HG03521 (cell line): ENCODE measurements at regions not wholly inside any gene's neighbourhood (a gene's known extent, or its start where the extent isn't known, plus 50 kb on each side); places are given as distances from the start of the nearest gene placed in this dataset.
"Not testable (repeated sequence)": the region's sequence is repeated elsewhere in the genome, so short reads cannot be mapped to it uniquely, and the experiment has no call there.

ENCODE experiments used
- ATAC-seq: cut with Tn5 transposase; IDR thresholded peaks from one replicate; pipeline ENCODE4 v1.9.1; 2021; ENCODE audit warnings: mild to moderate bottlenecking, moderate library complexity; ENCODE audit not compliant: unreplicated experiment

DNA sequence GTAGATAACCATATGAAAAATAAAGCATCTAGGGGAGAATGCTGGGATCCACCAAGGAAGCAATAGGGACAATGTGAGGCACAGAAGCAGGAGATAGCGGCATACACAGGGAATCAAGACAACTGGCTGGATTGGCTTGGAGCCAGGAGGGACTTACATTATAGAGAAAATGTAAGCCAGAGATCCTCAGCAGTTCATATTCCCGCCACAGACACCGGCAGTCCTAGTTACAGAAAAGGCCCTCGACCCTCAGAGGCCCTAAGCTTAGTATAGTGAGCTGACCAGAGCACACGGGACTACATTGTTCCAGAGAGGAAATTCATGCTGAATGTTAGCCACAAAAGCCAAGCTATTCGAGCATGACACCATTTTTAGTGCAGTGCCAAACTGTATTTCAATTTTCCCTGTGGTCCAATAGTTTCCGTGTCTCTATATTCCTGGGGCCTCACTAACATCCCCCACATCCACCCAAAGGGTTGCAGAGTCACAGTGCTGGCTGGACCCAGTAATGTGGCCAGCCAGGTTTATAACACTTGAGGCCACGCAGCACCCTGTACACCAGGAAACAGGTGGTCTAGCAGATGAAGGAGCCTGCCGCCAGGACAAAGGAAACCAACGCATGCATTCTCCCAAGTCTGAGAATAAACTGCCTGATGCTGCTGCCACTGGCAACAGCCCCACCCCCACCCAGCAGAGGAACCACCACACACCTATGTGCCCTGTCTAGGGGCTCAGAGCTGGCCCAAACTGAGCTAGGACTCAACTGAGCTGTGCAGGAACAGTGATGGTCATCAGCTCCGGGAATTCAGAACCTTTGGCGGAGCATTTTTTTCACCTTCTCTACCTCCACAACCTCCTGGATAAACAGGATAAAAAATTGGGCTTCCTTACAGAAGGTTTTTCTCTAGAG lies 693.2 kb upstream of the CHD1 start:
- no peak for ATAC-seq

- no peak for ATAC-seq
Observed at GRCh38 chr5:99617335-99617734, 688.5 kb upstream of the CHD1 start.

GRCh38 chr5:99614888-99615287 lies 686.1 kb upstream of the CHD1 start:
- no peak for ATAC-seq

DNA sequence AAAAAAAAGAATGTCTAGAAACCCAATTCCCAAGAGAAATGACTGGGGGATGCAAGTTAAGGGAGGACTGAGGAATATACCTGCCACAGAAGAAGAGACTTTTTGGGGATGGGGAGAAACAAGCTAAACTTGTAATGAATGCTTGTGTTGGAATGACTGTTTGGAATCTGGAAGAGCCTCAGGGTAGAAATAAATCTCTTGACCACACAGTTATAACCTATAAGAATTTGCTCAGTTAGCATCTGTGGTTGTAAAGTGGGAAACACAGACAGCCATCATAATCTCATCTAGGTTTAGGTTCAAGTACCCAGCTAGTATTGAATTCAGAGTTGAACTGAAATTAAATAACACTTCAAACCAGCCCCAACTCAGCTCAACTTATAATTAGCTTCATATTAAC lies 678.3 kb upstream of the CHD1 start:
- ATAC-seq = no peak

DNA sequence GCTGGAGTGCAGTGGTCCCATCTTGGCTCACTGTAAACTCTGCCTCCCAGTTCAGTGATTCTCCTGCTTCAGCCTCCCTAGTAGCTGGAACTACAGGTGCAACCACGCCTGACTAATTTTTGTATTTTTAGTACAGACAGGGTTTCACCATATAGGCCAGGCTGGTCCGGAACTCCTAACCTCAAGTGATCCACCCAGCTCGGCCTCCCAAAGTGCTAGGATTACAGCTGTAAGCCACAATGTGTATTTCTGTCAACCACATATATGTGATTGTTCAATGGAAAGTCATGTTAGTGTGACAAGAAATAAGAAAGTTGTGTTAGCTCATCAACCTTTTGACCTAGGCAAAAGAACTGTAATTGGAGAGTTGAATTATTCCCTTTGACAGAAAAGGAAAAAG lies 677.1 kb upstream of the CHD1 start:
- ATAC-seq = no peak

DNA sequence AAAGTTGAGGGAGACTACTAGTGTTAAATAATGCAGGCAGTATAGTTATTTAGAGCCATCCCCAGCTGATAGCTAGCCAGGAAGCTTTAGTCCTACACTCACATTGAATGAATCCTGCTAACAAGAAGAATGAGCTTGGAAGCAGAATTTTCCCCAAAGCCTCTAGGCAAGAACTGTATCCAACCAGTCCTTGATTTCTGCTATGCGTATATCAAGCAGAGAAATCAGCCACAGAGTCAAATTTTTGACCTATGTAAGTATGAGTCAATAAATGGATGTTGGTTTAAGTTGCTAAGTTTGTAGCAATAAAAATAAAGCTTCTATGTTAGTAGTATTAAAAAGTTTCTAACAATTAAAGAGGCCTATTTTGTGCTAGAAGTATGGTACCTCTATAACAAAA lies 672.1 kb upstream of the CHD1 start:
- no peak for ATAC-seq

DNA sequence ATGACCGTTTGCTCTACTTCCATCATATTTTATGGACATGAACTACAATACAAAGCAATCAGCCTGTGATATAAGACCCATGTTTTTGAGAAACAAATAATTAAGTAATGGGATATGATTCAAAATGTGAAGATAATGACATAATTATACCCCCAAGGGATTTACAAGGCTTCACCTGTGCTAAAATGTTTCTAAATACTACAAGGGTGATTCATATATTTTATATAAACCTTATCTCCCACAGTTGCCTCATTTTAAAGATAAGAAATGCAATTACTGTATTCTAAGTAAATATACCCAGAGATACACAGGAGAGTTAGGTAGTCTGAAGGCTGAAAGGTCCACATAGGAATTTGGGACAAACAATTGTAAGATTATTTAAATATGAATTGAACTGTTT lies 662.0 kb upstream of the CHD1 start:
- no peak for ATAC-seq

DNA sequence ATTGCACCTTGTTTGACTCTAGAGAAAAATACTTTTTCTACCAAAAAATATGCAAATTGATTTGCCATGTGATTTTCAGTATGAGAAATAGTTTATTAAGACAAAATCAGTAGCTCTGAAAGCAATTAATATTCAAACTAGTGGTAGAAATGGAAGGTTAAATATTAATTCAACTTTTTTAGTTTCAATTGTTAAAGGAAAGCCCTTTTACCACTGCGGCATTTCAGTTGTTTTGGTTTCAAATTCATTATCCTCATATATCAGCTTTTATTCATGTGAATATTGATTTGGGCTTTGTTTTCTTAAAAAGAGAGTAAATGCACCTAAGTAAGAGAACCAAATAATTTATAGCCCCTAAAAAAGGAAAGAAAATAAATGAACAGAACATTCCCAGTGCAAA lies 660.6 kb upstream of the CHD1 start:
- no peak for ATAC-seq

- ATAC-seq = no peak
Observed at GRCh38 chr5:99587983-99588382, 659.2 kb upstream of the CHD1 start.

- no peak for ATAC-seq
Observed at GRCh38 chr5:99586878-99587277, 658.1 kb upstream of the CHD1 start.

DNA sequence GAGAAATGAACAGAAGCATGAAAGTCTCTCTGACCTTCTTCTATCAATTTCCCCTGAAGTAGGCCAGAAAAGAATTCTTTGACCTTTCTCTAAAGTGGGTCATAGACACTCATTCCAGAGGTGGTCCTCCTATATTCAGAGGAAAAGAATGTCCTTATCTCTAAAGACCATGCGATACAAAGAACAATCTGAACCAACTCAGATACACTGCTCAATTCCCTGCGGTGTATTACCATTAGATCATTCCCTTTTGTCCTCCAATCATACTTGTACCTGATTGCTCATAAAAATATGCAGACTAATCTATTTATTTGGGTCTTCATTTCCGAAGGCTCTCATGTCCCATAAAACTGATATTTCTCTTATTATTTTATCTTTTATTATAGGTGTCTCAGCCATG lies 652.4 kb upstream of the CHD1 start:
- ATAC-seq = not testable (repeated sequence)

DNA sequence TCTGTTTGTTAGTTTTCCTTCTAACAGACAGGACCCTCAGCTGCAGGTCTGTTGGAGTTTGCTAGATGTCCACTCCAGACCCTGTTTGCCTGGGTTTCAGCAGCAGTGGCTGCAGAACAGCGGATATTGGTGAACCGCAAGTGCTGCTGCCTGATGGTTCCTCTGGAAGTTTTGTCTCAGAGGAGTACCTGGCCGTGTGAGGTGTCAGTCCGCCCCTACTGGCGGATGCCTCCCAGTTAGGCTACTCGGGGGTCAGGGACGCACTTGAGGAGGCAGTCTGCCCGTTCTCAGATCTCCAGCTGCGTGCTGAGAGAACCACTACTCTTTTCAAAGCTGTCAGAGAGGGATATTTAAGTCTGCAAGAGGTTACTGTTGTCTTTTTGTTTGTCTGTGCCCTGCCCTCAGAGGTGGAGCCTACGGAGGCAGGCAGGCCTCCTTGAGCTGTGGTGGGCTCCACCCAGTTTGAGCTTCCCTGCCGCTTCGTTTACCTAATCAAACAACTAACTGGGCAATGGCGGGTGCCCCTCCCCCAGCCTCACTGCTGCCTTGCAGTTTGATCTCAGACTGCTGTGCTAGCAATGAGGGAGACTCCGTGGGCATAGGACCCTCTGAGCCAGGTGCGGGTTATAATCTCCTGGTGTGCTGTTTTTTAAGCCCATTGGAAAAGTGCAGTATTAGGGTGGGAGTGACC lies 634.3 kb upstream of the CHD1 start:
- ATAC-seq = not testable (repeated sequence)

- no peak for ATAC-seq
Observed at GRCh38 chr5:99553211-99553810, 624.5 kb upstream of the CHD1 start.

DNA sequence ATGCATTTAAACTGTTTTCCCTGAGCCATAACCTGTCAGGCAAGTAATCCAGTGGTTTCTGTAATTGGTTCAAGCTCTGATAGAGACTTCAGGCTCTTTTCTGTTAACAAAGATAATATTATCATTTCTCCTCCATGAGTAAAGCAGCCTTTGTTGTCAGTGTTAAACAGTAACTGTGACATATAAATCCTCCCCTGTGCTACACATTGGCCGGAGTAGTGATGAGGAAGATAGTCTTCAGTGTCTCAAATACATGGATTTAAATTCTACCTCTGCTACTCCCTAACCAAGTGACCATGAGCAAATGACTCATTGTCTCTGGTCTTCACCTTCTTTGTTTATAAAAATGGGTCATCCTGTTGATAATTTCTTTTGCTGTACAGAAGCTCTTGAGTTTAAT lies 615.5 kb upstream of the CHD1 start:
- ATAC-seq = no peak

GRCh38 chr5:99543841-99544240 lies 615.0 kb upstream of the CHD1 start:
- no peak for ATAC-seq

- not testable (repeated sequence) for ATAC-seq
Observed at GRCh38 chr5:99534241-99534640, 605.4 kb upstream of the CHD1 start.

DNA sequence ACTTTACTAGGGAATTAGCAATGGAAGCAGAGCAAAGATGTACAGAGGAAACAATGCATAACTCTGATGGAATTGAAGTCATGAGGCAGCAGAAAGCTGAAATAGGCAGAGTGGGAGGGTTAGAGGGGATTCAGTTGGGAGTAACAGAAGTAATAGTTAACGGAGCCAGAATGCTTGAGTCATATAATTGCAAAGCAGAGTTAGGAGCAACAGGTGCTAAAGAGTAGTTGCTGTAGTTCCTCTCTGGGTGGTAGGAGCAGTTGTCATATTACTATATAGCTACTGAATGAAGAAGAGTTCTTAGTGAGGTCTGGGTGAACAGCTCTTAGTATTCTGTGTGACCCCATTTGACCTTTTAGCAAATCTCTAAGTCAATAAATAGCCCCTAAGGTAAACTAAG lies 592.9 kb upstream of the CHD1 start:
- ATAC-seq = not testable (repeated sequence)

- ATAC-seq = not testable (repeated sequence)
Observed at GRCh38 chr5:99515864-99516490, 587.2 kb upstream of the CHD1 start.

GRCh38 chr5:99510237-99510866 lies 581.5 kb upstream of the CHD1 start:
- ATAC-seq = not testable (repeated sequence)

DNA sequence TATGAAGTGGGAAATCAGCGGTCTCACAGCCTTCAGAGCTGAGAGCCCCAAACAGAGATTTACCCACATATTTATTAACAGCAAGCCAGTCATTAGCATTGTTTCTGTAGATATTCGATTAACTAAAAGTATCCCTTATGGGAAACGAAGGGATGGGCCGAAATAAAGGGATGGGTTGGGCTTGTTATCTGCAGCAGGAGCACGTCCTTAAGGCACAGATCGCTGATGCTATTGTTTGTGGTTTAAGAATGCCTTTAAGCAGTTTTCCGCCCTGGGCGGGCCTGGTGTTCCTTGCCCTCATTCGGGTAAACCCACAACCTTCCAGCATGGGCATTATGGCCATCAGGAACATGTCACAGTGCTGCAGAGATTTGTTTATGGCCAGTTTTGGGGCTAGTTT lies 580.3 kb upstream of the CHD1 start:
- not testable (repeated sequence) for ATAC-seq

- ATAC-seq = not testable (repeated sequence)
Observed at GRCh38 chr5:99495456-99495855, 566.6 kb upstream of the CHD1 start.
